SJCRH30 (cell line): ENCODE measurements at regions not wholly inside any gene's neighbourhood (a gene's known extent, or its start where the extent isn't known, plus 50 kb on each side); places are given as distances from the start of the nearest gene placed in this dataset.

Source experiments
- DNase-seq, 2 experiments: peaks; one replicate each; pipeline ENCODE4 v3.0.0-alpha.2; 2015 to 2020
- H3K27ac ChIP-seq: fragments of 250-450 bp; sonication (Bioruptor Pico); 2 replicates; pipeline ENCODE4 v1.5.1; 2020; ENCODE audit warnings: mild to moderate bottlenecking, moderate library complexity
- H3K27me3 ChIP-seq: fragments of 250-450 bp; sonication (Bioruptor Pico); 2 replicates; pipeline ENCODE4 v1.5.1; 2020; ENCODE audit warnings: mild to moderate bottlenecking, moderate library complexity
- H3K36me3 ChIP-seq: fragments of 250-450 bp; sonication (Bioruptor Pico); 2 replicates; pipeline ENCODE4 v1.5.1; 2020; ENCODE audit warnings: mild to moderate bottlenecking, moderate library complexity
- H3K4me1 ChIP-seq: fragments of 250-450 bp; sonication (Bioruptor Pico); 2 replicates; pipeline ENCODE4 v1.5.1; 2020; ENCODE audit warnings: mild to moderate bottlenecking, moderate library complexity
- H3K4me3 ChIP-seq: fragments of 250-450 bp; sonication (Bioruptor Pico); 2 replicates; pipeline ENCODE4 v1.5.1; 2020; ENCODE audit warnings: mild to moderate bottlenecking, moderate library complexity
- H3K9me3 ChIP-seq: fragments of 250-450 bp; sonication (Bioruptor Pico); replicated peaks from 2 replicates; pipeline ENCODE4 v1.5.1; 2020; ENCODE audit warnings: mild to moderate bottlenecking, moderate library complexity

DNA sequence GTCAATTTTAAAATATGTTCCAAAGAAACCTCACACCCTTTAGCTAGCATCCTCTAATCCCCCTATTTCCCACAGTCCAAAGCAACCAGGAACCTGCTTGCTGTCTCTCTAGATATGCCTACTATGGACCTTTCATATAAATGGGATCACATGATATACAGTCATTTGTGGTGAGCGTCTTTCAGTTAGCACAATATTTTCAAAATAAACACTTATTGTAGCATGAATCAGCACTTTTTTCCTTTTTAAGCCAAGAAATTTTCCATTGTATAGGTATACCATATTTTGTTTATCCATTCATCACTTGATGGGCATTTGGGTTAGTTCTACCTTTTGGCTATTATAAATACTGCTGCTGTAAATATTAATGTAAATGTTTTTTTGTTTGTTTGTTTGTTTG lies 223.0 kb upstream of the DOK6 start:
- Histone ChIP-seq H3K36me3 (no peaks in the 10 kb centered on the region), H3K27ac (no peak overlapping the region), H3K4me3 (no peak overlapping the region), H3K4me1 (no peaks in the 10 kb centered on the region), H3K27me3 (no peaks in the 10 kb centered on the region), H3K9me3 (no peaks in the 10 kb centered on the region)
- no peak for DNase-seq

DNA sequence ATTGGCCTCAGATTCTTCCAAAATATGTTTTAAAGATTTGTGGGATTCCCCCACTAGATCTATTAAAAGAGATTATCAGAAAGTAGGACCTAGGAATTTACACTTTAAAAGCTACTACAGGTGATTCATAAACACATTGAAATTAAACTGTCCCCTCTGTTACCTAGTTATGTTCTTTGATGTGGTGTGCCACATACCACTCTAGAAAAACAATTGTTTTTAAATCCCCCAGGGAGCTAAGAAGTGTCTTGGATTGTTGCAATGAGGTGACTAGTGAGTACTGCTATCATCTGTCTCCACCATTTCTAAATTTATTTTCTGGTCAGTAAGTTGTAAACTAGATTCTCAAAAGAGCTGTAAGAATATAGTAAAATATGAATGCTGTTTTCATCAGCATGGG lies 214.5 kb upstream of the DOK6 start:
- no peaks in the 10 kb centered on the region for H3K4me1 ChIP-seq
- no peak overlapping the region for H3K27ac ChIP-seq
- no peaks in the 10 kb centered on the region for H3K9me3 ChIP-seq
- no peaks in the 10 kb centered on the region for H3K36me3 ChIP-seq
- DNase-seq = no peak
- H3K4me3 ChIP-seq = no peak overlapping the region
- H3K27me3 ChIP-seq = no peaks in the 10 kb centered on the region

DNA sequence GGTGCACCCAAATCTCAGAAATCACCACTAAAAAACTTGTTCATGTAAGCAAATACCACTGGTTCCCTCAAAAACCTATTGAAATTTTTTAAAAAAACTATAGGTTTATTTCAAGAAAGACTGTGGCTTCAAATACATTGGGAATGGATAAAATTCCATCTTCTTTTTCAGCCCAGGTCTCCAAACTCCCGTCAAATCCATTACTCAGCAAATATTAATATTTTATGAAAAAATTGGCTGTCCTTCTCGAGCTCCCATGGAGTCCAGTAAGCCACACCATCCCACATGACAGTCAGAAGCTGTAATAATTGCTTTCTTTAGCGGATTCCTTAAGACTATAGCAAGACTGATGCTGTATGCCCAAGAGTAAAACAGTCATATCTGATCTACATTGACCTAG lies 204.4 kb upstream of the DOK6 start:
- Histone ChIP-seq H3K27ac (no peak overlapping the region), H3K9me3 (no peaks in the 10 kb centered on the region), H3K36me3 (no peaks in the 10 kb centered on the region), H3K4me1 (no peaks in the 10 kb centered on the region), H3K27me3 (no peaks in the 10 kb centered on the region), H3K4me3 (no peak overlapping the region)
- no peak for DNase-seq

DNA sequence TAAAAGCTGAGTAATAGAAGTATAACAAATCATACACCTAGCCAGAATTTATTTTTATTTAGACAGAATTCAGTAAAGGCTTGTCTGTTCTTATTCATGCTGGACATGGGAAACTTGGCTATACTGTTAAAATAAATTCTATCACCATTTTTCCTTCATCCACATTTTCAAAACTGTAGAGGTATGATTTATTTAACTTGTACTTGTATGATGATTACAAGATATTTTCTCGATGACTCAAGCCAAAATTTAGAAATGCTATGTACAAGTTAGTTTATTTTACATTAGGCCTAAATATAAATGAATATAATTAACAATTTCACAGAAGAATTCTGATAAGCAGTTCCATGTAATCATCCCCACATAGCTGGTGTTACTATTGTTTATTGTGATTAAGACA lies 194.8 kb upstream of the DOK6 start:
- no peak overlapping the region for H3K4me3 ChIP-seq
- H3K36me3 ChIP-seq = no peaks in the 10 kb centered on the region
- no peaks in the 10 kb centered on the region for H3K27me3 ChIP-seq
- H3K4me1 ChIP-seq = no peaks in the 10 kb centered on the region
- DNase-seq = no peak
- H3K9me3 ChIP-seq = no peaks in the 10 kb centered on the region
- H3K27ac ChIP-seq = no peak overlapping the region

DNA sequence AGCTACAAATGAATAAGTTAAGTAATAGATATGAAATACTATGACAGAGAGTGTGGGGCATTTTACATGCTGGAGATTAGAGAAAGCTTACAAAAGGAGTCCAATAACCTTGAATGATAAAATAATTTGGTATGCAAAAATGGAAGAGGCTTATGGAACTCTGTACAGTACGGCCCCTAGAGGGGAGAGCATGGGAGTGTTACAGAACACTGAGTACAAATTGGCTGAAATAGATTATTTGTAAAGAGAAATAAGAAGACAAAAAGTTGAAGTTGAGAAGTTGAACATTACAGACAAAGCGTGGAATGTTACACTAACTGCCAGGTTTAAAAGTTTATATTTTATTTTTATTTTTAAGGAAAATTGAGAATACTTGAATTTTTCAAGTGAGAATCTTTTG lies 192.1 kb upstream of the DOK6 start:
- H3K4me3 ChIP-seq = no peak overlapping the region
- no peak for DNase-seq

DNA sequence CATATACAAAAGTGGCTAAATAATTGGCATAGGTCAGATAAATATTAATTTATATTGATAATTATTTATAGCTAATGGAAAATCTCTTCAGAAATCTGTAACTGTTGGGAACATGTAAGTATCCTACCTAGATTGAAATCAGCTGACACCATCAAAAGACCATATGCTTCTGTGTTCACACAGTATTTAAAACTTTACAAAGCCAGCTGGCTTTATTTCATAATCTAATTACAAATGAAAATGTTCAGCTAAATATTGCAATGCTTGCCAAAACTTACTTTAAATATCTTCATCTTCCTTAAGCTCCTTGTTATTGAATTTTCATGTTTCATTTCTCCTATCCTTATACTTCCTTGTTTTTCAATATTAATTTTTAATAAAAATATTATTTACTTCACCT lies 190.9 kb upstream of the DOK6 start:
- no peaks in the 10 kb centered on the region for H3K9me3 ChIP-seq
- no peak overlapping the region for H3K4me3 ChIP-seq
- H3K36me3 ChIP-seq = no peaks in the 10 kb centered on the region
- no peak for DNase-seq
- no peaks in the 10 kb centered on the region for H3K27me3 ChIP-seq
- no peaks in the 10 kb centered on the region for H3K4me1 ChIP-seq
- H3K27ac ChIP-seq = no peak overlapping the region

More for the DNA sequence above, 192.1 kb upstream of the DOK6 start:
- no peaks in the 10 kb centered on the region for H3K9me3 ChIP-seq
- H3K27me3 ChIP-seq = no peaks in the 10 kb centered on the region
- no peaks in the 10 kb centered on the region for H3K36me3 ChIP-seq
- no peak overlapping the region for H3K27ac ChIP-seq
- no peaks in the 10 kb centered on the region for H3K4me1 ChIP-seq

DNA sequence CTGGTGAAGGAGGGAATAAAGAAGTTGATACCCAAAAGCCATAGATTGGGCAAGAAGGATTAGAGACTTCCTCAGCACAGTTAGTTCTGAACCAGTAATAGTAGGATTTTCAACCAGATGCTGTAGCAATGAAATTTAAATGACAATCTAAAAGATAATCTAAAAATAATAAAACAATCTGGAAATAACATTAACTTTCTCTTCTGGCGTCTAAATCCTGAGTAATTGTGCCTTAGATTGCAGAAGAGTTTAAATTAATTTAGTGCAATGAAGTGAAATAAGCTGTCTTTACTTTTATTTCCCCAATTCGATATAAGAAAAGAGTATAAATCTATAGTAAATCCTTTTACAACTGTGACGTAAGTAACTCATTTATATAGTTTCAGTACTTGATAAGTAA lies 186.8 kb upstream of the DOK6 start:
- Histone ChIP-seq H3K27me3 (no peaks in the 10 kb centered on the region), H3K36me3 (no peaks in the 10 kb centered on the region), H3K27ac (no peak overlapping the region), H3K4me1 (no peaks in the 10 kb centered on the region), H3K4me3 (no peak overlapping the region), H3K9me3 (no peaks in the 10 kb centered on the region)
- no peak for DNase-seq

DNA sequence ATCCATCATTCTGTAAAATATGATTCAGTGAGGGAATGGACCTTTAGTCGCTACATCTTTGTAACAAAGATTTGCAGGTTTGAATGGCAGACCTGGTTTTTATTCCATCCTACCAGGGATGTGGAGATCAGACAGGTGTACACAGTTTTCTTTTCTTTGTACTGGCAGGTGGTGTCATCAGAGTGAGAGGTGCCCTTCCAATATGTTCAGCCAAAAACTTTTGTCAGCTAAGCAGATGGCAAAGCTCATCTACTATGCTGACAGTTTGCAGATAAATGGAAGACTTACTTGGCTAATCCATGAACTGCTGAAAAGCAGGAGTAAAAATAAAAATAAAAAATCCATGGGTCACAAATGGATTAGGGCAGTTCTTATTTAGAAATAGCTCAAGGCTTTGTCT lies 185.5 kb upstream of the DOK6 start:
- no peaks in the 10 kb centered on the region for H3K27me3 ChIP-seq
- no peaks in the 10 kb centered on the region for H3K9me3 ChIP-seq
- no peak for DNase-seq
- no peaks in the 10 kb centered on the region for H3K36me3 ChIP-seq
- H3K4me1 ChIP-seq = no peaks in the 10 kb centered on the region
- no peak overlapping the region for H3K4me3 ChIP-seq
- no peak overlapping the region for H3K27ac ChIP-seq

DNA sequence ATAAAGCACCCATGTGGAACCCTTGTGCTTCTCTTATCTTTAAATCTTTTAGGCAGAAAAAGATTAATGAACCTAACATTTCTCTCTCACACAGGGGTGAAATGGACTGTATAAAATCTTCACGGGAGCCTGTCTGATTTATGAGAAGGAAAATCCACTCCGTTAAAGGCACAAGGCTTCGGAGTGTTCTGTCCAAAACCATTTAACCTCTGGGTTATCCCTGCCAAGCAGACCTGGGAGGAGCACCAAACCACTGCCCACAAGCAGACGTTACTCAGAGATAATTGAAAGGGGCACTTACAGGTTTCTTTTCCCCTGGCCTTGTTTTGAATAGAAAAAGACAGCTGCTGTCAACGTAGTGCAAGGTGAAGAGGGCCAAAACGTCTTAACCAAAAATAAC lies 184.4 kb upstream of the DOK6 start:
- Histone ChIP-seq H3K4me1 (no peaks in the 10 kb centered on the region), H3K9me3 (no peaks in the 10 kb centered on the region), H3K4me3 (no peak overlapping the region), H3K27me3 (no peaks in the 10 kb centered on the region), H3K36me3 (no peaks in the 10 kb centered on the region), H3K27ac (no peak overlapping the region)
- no peak for DNase-seq

DNA sequence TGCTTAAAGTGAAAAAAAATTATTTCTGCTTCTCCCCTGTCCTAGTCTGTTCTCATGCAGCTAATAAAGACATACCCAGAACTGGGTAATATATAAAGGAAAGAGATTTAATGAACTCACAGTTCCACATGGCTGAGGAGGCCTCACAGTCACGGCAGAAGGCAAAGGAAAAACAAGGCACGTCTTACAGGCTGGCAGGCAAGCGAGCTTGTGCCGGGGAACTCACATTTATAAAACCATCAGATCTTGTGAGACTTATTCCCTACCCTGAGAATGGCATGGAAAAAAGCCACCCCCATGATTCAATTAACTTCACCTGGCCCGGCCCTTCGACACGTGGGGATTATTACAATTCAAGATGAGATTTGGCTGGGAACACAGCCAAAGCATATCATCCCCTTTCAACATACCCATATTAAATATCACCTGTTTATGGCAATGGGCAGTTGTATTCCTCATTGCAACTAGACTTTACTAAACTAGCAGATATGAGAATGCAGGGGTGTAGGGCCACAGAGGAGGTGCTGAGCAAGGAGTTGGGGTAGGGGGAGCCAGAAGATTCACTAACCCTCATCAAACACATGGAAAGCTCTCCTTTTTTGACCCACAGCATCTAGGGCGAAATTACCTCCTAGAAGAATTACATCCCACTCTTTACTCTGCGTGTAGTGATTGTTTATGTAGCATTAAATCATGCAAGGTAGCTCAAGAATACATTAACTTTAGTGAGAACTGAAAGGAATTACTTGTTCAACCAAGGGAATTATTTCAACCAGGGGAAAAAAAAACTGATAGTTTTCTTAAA lies 183.3 kb upstream of the DOK6 start:
- H3K9me3 ChIP-seq = no peaks in the 10 kb centered on the region
- H3K27ac ChIP-seq = no peak overlapping the region
- no peak overlapping the region for H3K4me3 ChIP-seq
- no peaks in the 10 kb centered on the region for H3K36me3 ChIP-seq
- no peaks in the 10 kb centered on the region for H3K4me1 ChIP-seq
- no peaks in the 10 kb centered on the region for H3K27me3 ChIP-seq
- no peak for DNase-seq

DNA sequence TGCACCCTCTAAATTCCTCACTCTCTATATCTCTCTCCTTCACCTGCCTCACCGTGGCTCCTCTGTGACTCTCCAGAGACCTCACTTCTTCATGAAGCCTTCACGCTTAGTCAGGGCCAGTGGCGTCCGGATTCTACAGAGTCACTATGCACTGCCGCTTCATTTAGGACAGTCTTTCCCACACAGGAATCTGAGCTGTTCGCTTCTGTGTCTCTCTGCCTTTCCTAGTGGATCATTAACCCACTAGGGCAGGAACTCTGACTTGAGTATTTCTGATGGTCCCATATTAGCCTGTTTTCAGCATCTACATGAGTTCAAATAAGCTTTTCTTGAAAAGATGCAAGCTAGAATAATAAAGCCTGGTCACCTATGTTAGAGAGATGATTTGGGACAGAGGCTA lies 180.2 kb upstream of the DOK6 start:
- DNase-seq = no peak
- Histone ChIP-seq H3K9me3 (no peaks in the 10 kb centered on the region), H3K4me1 (no peaks in the 10 kb centered on the region), H3K36me3 (no peaks in the 10 kb centered on the region), H3K27me3 (no peaks in the 10 kb centered on the region), H3K4me3 (no peak overlapping the region), H3K27ac (no peak overlapping the region)

DNA sequence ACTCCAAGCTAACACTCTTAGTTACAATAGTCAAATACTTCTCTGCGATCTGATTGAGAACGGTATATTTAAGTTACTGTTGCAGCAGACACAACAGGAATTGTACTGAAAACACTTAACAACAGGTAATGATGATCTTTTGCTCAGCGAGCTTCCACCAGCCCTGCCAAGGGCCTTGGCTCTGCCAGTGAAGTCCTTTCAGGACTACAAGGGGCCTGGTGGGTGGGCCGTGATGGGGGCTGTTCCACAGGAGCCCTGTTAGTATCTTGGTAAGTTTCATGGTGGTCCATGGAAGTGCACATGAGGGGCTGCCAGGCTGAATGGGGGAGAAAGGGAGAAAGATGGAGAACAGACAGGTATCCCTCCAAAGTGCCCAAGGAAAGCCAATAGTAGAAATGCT lies 178.6 kb upstream of the DOK6 start:
- no peak for DNase-seq
- Histone ChIP-seq H3K27ac (no peak overlapping the region), H3K4me1 (no peaks in the 10 kb centered on the region), H3K36me3 (no peaks in the 10 kb centered on the region), H3K27me3 (no peaks in the 10 kb centered on the region), H3K9me3 (no peaks in the 10 kb centered on the region), H3K4me3 (no peak overlapping the region)

DNA sequence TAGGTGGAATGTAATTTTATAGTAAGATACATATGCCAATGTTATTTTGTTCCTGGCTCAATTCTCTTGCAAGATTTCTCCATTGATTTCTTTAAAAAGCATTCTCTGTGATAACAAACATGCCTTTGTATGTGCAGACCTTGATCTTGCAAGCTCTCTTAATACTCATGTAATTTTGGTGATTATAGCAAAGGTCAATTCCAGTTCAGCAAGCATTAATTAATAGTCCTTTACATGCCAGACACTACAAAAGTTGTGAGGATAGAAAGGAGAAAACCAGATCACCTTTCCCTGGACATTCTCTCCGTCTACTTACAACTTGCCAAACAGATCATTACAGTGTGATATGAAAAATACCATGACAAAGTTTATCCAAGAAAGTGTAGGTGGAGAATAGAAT lies 173.7 kb upstream of the DOK6 start:
- no peak overlapping the region for H3K4me3 ChIP-seq
- no peaks in the 10 kb centered on the region for H3K36me3 ChIP-seq
- H3K4me1 ChIP-seq = no peaks in the 10 kb centered on the region
- no peaks in the 10 kb centered on the region for H3K9me3 ChIP-seq
- no peak for DNase-seq
- H3K27me3 ChIP-seq = no peaks in the 10 kb centered on the region
- no peak overlapping the region for H3K27ac ChIP-seq

DNA sequence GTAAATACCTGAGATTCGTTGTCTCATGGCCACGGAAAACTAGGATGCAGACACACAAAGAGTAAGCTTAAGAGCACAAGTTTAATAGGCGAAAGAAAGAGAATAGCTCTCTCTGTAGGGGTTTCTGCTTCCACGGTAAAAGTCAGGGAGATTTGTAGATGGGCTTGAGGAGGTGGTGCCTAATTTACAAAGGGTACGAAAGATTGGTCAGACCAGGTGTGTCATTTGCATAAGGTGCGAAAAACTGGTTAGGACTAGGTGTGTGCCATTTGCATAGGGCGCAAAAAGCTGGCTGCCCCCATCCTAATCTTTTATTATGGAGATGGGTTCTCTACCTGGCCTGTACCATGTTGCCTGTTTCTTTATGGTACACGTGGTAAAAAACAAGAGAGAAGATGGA lies 170.5 kb upstream of the DOK6 start:
- Histone ChIP-seq H3K4me1 (no peaks in the 10 kb centered on the region), H3K9me3 (no peaks in the 10 kb centered on the region), H3K27me3 (no peaks in the 10 kb centered on the region), H3K4me3 (no peak overlapping the region), H3K27ac (no peak overlapping the region), H3K36me3 (no peaks in the 10 kb centered on the region)
- no peak for DNase-seq

DNA sequence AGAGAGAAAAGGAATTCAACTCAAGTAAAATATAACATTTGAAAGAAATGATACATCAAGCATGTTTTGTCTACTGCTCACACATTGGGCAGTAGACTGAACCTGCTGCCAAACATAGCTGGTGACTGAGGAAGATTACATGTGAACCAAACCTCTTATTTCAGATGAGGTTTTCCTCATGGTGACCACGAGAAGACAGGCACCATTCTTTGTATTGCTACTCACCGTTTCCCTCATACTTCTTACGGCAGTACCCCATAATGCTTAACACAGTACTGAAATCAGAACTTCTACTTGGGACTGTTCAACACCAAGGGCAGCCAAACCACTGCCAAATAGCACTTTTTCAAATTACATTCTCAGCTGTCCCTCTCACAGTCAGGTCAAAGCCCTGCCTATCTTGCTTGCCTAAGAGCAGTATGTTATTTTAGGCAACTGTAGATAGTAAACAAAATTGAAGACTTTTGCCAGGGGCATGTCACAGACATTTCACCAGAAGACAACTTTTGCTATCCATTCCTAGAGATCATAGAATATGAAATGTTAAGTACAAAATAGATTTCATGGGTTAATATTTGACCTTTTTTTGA lies 167.1 kb upstream of the DOK6 start:
- Histone ChIP-seq H3K36me3 (no peaks in the 10 kb centered on the region), H3K27ac (no peak overlapping the region), H3K27me3 (no peaks in the 10 kb centered on the region), H3K9me3 (no peaks in the 10 kb centered on the region), H3K4me3 (no peak overlapping the region), H3K4me1 (no peaks in the 10 kb centered on the region)
- no peak for DNase-seq
